Calu3 (cell line): ENCODE measurements at regions not wholly inside any gene's neighbourhood (a gene's known extent, or its start where the extent isn't known, plus 50 kb on each side); places are given as distances from the start of the nearest gene placed in this dataset.

Experiments
- BruUV-seq: library from RNA; stranded (reverse); fragments of 400-500 nt; replicated peaks from 2 replicates; lab custom pipeline; 2021; lab: Mats Ljungman, UMichigan
- CTCF ChIA-PET: fragments of 300-600 bp; sonication (Branson Sonifier 250); formaldehyde crosslinking; loops from one replicate; lab custom pipeline; 2022; ENCODE audit warnings: antibody characterized with exemption; lab: Charles Lee
- DNase-seq: peaks from one replicate; pipeline ENCODE4 v3.0.0; 2022
- H3K27ac Mint-ChIP-seq: one replicate; pipeline ENCODE4 v1.8.0; 2022; ENCODE audit warnings: mixed read lengths; ENCODE audit not compliant: unreplicated experiment
- H3K27me3 Mint-ChIP-seq: one replicate; pipeline ENCODE4 v1.8.0; 2022; ENCODE audit warnings: mixed read lengths; ENCODE audit not compliant: unreplicated experiment
- H3K36me3 Mint-ChIP-seq: one replicate; pipeline ENCODE4 v1.8.0; 2022; ENCODE audit warnings: mild to moderate bottlenecking, moderate library complexity, mixed read lengths; ENCODE audit not compliant: insufficient read depth, unreplicated experiment
- H3K4me1 Mint-ChIP-seq: one replicate; pipeline ENCODE4 v1.8.0; 2022; ENCODE audit warnings: mild to moderate bottlenecking, low read depth, mixed read lengths; ENCODE audit not compliant: unreplicated experiment
- H3K4me3 Mint-ChIP-seq: one replicate; pipeline ENCODE4 v1.8.0; 2022; ENCODE audit warnings: mild to moderate bottlenecking, low read depth, moderate library complexity, mixed read lengths; ENCODE audit not compliant: unreplicated experiment
- H3K9me3 Mint-ChIP-seq: one replicate; pipeline ENCODE4 v1.8.0; 2022; ENCODE audit warnings: low read depth, mixed read lengths; ENCODE audit not compliant: unreplicated experiment
- CTCF ChIP-seq: fragments of 200-600 bp; IDR thresholded peaks from one replicate; pipeline ENCODE4 v1.8.0; 2022; ENCODE audit warnings: antibody characterized with exemption; ENCODE audit not compliant: unreplicated experiment
- intact Hi-C: fragments of 100-400 bp; cut with micrococcal nuclease; formaldehyde crosslinking; loops from one replicate; pipeline ENCODE4 v1.10.0; 2022; ENCODE audit not compliant: unreplicated experiment

DNA sequence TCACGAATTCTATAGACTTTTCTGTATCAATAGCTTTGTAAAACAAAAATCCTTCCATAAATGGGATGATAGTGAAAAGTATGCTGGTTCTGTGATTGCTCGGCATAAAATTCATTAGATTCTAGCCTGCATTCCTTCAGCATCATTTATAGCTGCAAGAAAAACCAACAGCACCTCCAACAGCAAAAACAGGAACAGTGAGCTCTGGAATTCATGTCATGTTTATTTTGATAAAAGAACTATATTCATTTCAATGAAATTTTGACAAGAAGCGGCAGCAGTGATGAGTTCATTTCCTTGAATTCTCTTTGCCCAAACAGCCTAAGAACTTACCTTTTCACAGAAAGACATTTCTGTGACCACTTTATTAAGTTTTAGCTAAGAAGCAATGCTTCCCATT lies 515.2 kb upstream of the CCDC54 start:
- peaks cover 6% of the 10 kb centered on the region for H3K9me3 Mint-ChIP-seq
- DNase-seq: no peak
- intact Hi-C loops: no loop called here
- H3K4me1 Mint-ChIP-seq: no peaks in the 10 kb centered on the region
- no peak overlapping the region for H3K4me3 Mint-ChIP-seq
- H3K27ac Mint-ChIP-seq: no peak overlapping the region
- no peaks in the 10 kb centered on the region for H3K27me3 Mint-ChIP-seq
- CTCF ChIA-PET: no interaction called here
- BruUV-seq: no TSS peak
- no peaks in the 10 kb centered on the region for H3K36me3 Mint-ChIP-seq
- no peak for TF ChIP-seq CTCF

DNA sequence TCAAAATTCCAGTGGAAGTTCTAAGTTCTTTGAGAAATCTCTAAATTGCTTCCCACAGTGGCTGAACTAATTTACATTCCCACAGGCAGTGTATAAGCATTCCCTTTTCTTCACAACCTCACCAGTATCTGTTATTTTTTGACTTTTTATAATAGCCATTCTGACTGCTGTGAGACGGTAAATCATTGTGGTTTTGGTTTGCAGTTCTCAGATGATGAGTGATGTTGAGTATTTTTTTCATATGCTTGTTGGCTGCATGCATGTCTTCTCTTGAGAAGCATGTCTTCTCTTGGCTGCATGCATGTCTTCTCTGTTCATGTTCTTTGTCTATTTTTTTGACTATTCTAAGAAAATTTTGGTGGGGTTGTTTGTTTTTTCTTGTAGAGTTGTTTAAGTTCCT lies 499.6 kb upstream of the CCDC54 start:
- DNase-seq: no peak
- no peaks in the 10 kb centered on the region for H3K36me3 Mint-ChIP-seq
- H3K4me3 Mint-ChIP-seq: no peak overlapping the region
- no TSS peak for BruUV-seq
- TF ChIP-seq CTCF: no peak
- H3K9me3 Mint-ChIP-seq: peaks cover 3% of the 10 kb centered on the region
- H3K27ac Mint-ChIP-seq: no peak overlapping the region
- no peaks in the 10 kb centered on the region for H3K27me3 Mint-ChIP-seq
- intact Hi-C loops: no loop called here
- no peaks in the 10 kb centered on the region for H3K4me1 Mint-ChIP-seq
- CTCF ChIA-PET: no interaction called here

GRCh38 chr3:106880206-106880605 lies 497.0 kb upstream of the CCDC54 start:
- CTCF ChIA-PET: no interaction called here
- DNase-seq: no peak
- Mint-ChIP-seq H3K4me1 (no peaks in the 10 kb centered on the region), H3K4me3 (no peak overlapping the region), H3K9me3 (peaks cover 3% of the 10 kb centered on the region), H3K27ac (no peak overlapping the region), H3K36me3 (no peaks in the 10 kb centered on the region), H3K27me3 (no peaks in the 10 kb centered on the region)
- no TSS peak for BruUV-seq
- intact Hi-C loops: no loop called here
- TF ChIP-seq CTCF: no peak

GRCh38 chr3:106881186-106881585 lies 496.1 kb upstream of the CCDC54 start:
- DNase-seq: no peak
- H3K27me3 Mint-ChIP-seq: no peaks in the 10 kb centered on the region
- CTCF ChIA-PET: no interaction called here
- intact Hi-C loops: no loop called here
- H3K36me3 Mint-ChIP-seq: no peaks in the 10 kb centered on the region
- peaks cover 6% of the 10 kb centered on the region for H3K9me3 Mint-ChIP-seq
- no peak overlapping the region for H3K27ac Mint-ChIP-seq
- no peak overlapping the region for H3K4me3 Mint-ChIP-seq
- BruUV-seq: no TSS peak
- H3K4me1 Mint-ChIP-seq: no peaks in the 10 kb centered on the region
- no peak for TF ChIP-seq CTCF

DNA sequence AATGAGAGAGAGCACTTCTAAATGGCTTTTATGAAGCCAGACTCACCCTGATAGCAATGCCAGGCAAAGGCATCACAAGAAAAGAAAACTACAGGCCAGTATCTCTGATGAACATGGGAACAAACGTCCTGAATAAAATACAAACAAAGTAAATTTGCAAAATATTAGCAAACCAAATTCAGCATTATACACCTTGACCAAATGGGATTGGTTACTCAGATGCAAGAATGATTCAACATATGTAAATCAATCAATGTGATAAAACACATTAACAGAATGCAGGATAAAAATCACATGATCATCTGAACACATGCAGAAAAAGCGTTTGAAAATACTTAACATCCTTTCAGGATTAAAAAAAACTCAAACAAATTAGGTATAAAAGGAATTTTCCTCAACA lies 494.9 kb upstream of the CCDC54 start:
- Mint-ChIP-seq H3K36me3 (no peaks in the 10 kb centered on the region), H3K4me1 (no peaks in the 10 kb centered on the region), H3K9me3 (peaks cover 6% of the 10 kb centered on the region), H3K4me3 (no peak overlapping the region), H3K27ac (no peak overlapping the region), H3K27me3 (no peaks in the 10 kb centered on the region)
- no TSS peak for BruUV-seq
- TF ChIP-seq CTCF: no peak
- CTCF ChIA-PET: no interaction called here
- intact Hi-C loops: no loop called here
- DNase-seq: no peak
